CD4-positive, alpha-beta T cell treated with Interleukin-15 for 4 hours (primary cell): ENCODE measurements at regions not wholly inside any gene's neighbourhood (a gene's known extent, or its start where the extent isn't known, plus 50 kb on each side); places are given as distances from the start of the nearest gene placed in this dataset.

ENCODE experiments used
- DNase-seq: peaks from one replicate; pipeline ENCODE4 v3.0.0-alpha.2; 2020; ENCODE audit warnings: low spot score

GRCh38 chr12:67370979-67371378 lies 101.8 kb downstream of the CAND1 start:
- DNase-seq = no peak

- no peak for DNase-seq
Measured at GRCh38 chr12:67377021-67377420, 107.9 kb downstream of the CAND1 start.

- DNase-seq = no peak
Measured at GRCh38 chr12:67377541-67377940, 108.4 kb downstream of the CAND1 start.

GRCh38 chr12:67382241-67382871 lies 113.2 kb downstream of the CAND1 start:
- no peak for DNase-seq

- DNase-seq = no peak
Measured at GRCh38 chr12:67386869-67387565, 117.9 kb downstream of the CAND1 start.

- no peak for DNase-seq
Measured at GRCh38 chr12:67388331-67389138, 119.4 kb downstream of the CAND1 start.

- no peak for DNase-seq
Measured at GRCh38 chr12:67390273-67390672, 121.1 kb downstream of the CAND1 start.

GRCh38 chr12:67391034-67391433 lies 121.9 kb downstream of the CAND1 start:
- no peak for DNase-seq

GRCh38 chr12:67391656-67392055 lies 122.5 kb downstream of the CAND1 start:
- no peak for DNase-seq

GRCh38 chr12:67394550-67394949 lies 125.4 kb downstream of the CAND1 start:
- DNase-seq = no peak

GRCh38 chr12:67400742-67401141 lies 131.6 kb downstream of the CAND1 start:
- no peak for DNase-seq

- DNase-seq = no peak
Measured at GRCh38 chr12:67410246-67410645, 141.1 kb downstream of the CAND1 start.

GRCh38 chr12:67410667-67411067 lies 141.5 kb downstream of the CAND1 start:
- DNase-seq = no peak

GRCh38 chr12:67411562-67411961 lies 142.4 kb downstream of the CAND1 start:
- no peak for DNase-seq

- DNase-seq = no peak
Measured at GRCh38 chr12:67413577-67413976, 144.4 kb downstream of the CAND1 start.

GRCh38 chr12:67414011-67414715 lies 145.0 kb downstream of the CAND1 start:
- no peak for DNase-seq

GRCh38 chr12:67415473-67415872 lies 146.3 kb downstream of the CAND1 start:
- no peak for DNase-seq

GRCh38 chr12:67419810-67420209 lies 150.7 kb downstream of the CAND1 start:
- no peak for DNase-seq

- no peak for DNase-seq
Measured at GRCh38 chr12:67420506-67420905, 151.3 kb downstream of the CAND1 start.

GRCh38 chr12:67422081-67422480 lies 152.9 kb downstream of the CAND1 start:
- no peak for DNase-seq

- no peak for DNase-seq
Measured at GRCh38 chr12:67424784-67425183, 155.6 kb downstream of the CAND1 start.

- no peak for DNase-seq
Measured at GRCh38 chr12:67425394-67425793, 156.2 kb downstream of the CAND1 start.
